ENCODE measurements at regions not wholly inside any gene's neighbourhood (a gene's known extent, or its start where the extent isn't known, plus 50 kb on each side); places are given as distances from the start of the nearest gene placed in this dataset.
"Not testable (repeated sequence)": the region's sequence is repeated elsewhere in the genome, so short reads cannot be mapped to it uniquely, and the experiment has no call there.

DNA sequence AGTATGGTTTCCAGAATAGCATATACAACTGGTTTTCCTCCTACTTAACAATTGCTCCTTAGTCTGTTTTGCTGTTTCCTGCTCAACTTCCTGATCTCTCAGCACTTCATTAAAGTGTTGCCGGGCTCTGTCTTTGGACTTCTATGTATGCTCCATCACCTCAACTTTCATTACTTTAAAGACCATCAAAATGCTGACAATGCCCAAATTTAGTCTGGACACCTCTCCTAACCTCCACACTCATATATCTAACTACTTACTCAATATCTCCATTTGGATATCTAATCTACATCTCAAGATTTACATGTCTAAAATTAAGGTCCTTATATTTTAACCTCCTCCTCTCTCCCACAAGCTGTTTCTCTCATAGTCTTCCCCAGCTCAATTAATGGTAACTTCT is 54.4 kb upstream of the LGR5 start:
- DNase-seq = no peak

DNA sequence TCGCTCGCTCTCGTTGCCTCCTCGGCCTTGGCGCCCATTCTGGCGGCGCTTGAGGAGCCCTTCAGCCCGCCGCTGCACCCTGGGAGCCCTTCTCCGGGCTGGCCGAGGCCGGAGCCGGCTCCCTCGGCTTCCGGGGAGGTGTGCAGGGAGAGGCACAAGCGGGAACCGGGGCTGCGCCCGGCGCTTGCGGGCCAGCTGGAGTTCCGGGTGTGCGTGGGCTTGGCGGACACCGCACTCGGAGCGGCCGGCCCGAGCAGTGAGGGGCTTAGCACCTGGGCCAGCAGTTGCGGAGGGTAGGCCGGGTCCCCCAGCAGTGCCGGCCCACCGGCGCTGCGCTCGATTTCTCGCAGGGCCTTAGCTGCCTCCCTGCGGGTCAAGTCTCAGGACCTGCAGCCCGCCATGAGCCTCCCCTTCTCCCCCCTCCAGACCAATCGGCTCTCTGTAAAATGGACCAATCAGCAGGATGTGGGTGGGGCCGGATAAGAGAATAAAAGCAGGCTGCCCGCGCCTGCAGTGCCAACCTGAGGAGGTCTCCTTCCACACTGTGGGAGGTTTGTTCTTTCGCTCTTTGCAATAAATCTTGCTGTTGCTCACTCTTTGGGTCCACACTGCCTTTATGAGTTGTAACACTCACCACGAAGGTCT is 62.8 kb upstream of the LGR5 start:
- DNase-seq = not testable (repeated sequence)

GRCh38 chr12:71371122-71371521 is 68.5 kb upstream of the LGR5 start:
- DNase-seq = no peak

GRCh38 chr12:71360013-71360412 is 79.6 kb upstream of the LGR5 start:
- DNase-seq = no peak

- no peak for DNase-seq
These were observed 83.0 kb upstream of the LGR5 start for GRCh38 chr12:71356569-71356968.

GRCh38 chr12:71354871-71355270 is 84.7 kb upstream of the LGR5 start:
- no peak for DNase-seq

DNA sequence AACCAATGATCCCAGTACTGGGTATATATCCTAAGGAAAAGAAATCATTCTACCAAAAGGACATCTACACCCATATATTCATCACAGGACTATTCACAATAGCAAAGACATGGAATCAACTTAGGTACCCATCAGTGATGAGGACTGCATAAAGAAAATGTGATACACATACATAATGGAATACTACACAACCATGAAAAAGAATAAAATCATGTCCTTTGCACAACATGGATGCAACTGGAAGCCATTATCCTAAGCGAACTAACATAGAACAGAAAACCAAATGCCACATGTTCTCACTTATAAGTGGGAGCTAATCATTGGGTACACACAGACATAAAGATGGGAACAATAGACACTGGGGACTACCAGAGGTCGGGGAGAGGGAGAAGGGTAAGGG is 86.0 kb upstream of the LGR5 start:
- DNase-seq = no peak

- no peak for DNase-seq
These were observed 89.6 kb upstream of the LGR5 start for GRCh38 chr12:71349950-71350349.

DNA sequence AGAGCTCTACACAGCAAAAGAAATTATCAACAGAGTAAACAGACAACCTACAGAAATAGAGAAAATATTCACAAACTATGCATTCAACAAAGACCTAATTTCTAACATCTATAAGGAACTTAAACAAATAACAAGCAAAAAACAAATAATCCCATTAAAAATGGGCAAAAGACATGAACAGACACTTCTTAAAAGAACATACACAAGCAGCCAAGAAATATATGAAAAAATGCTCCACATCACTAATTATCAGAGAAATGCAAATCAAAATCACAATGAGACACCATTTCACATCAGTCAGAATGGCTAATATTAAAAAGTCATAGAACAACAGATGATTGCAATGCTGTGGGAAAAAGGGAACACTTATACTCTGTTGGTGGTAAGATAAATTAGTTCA is 100.7 kb upstream of the LGR5 start:
- no peak for DNase-seq

DNA sequence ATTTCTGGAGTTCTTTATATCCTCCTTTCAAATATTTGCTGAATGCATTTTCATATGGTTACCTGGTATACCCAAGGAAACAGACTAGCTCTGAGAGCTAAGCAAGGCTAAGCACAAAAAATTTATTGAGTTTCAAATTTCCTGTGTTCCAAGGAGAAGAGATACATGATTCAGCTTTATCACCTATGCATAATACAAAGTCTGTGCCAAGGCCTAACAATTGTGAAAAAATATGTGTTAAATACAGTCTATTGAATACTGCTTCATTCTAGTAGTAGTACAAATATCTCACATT is 103.7 kb upstream of the LGR5 start:
- DNase-seq = no peak

- no peak for DNase-seq
These were observed 104.2 kb upstream of the LGR5 start for GRCh38 chr12:71335151-71335962.

DNA sequence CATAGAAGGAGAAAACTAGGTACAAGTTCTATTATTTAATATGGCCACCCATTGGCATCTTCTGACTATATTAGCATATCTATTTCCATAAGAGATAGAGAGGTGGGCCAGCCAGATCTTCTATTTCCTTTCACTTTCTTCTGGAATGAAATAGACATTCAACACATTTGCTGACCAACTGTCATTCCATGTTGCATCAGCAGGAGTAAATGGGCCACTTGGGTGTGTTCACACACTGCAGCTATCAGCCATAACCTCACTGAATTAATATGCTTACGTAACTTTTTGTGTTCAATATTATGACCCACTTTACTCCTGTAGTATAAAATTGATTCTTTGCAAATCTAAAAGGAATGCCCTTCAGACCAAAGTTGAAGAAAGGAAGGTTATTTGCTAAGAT is 106.2 kb upstream of the LGR5 start:
- no peak for DNase-seq

DNA sequence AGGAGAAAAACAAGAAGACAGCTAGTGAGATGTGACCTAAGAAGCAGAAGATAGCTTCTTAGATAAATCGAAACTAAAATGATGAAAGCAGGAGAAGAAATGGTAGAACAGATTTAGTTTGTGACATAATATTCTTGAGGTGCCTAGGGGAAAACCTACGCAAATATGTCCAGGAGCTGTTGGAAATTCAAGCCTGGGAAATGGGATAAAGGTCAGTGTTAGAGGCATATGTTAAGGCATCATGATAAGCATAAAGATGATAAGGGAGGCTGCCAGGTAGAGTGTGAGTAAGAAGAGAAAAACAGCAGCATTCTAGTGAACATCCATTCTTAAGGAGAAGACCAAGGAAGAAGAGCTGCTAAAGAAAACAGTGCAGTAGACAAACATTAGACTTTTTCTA is 109.6 kb upstream of the LGR5 start:
- no peak for DNase-seq

DNA sequence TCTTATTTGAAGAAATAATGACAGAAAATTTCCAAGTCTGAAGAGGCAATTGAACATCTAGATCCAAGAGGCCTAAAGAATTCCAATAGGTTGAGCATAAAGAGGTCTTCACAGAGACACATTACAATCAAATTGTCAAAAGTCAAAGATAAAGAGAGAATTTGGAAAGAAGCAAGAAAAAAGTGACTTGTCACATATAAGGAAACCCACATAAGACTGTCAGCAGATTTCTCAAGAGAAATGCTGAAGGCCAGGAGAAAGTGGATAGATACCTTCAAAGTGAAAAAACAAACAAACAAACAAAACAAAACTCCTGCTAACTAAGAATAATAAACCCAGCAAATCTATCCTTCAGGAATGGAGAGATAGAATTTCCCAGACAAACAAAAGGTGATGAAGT is 118.1 kb upstream of the LGR5 start:
- DNase-seq = no peak

- no peak for DNase-seq
These were observed 118.5 kb upstream of the LGR5 start for GRCh38 chr12:71321130-71321529.

DNA sequence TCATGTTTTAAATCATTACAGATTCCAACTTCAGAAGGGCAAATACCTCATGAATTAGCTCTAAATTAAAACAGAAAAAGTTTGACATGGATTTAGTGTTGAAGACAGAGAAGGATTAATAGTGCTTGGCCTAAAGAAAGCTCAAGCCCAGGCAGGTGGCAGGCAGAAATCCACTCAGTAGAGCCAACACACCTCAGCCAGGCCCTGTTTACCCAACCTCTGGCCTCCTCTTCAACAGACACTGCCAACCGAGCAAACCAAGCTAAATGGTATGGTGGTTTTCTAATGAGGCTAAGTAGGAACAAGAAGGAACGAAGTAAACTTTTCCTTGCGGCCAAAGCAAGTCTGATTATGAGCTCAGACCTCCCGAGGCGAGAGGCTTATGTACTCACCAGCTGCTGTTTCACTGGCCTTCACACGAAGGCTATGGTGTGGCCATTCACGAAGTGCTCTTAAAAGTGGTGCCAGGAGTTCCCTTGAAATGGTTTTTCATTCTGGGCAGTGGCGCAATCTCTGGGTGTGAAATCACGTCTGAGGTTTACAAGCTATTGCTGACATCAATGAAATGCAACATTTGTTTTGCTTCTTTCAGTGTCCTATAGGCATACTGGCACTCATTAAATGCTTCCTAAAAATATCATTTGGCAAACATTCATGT is 124.1 kb upstream of the LGR5 start:
- no peak for DNase-seq

DNA sequence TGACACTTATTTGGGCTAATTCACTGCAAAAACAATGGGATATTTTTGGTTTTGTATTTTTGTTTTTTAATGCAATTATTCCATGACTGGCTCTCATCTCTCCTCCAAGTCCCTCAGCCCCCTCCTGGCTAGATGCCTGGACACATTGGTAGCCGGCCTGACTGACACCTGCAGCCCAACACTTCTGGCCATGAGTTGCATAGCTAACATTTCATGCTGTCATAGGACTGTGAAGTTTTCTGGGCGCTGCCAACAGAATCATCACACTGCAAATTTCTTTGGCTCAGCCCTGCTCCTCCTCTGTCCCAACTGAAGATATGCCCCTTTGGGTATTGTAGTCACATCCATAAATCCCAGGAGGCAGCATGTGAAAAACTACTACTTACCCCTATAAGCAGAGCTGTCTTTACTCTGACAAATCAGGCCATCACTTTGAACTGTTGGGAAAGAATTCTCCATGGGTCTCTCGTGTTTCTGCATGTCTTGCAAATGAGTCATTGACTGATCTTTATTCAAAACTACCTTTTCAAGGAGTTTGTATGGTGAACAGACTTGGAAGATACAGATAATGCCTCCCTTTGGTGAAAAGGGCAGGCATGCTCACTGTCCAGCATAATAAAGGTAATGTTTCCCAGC is 126.7 kb upstream of the LGR5 start:
- no peak for DNase-seq

GRCh38 chr12:71311611-71312010 is 128.0 kb upstream of the LGR5 start:
- not testable (repeated sequence) for DNase-seq

DNA sequence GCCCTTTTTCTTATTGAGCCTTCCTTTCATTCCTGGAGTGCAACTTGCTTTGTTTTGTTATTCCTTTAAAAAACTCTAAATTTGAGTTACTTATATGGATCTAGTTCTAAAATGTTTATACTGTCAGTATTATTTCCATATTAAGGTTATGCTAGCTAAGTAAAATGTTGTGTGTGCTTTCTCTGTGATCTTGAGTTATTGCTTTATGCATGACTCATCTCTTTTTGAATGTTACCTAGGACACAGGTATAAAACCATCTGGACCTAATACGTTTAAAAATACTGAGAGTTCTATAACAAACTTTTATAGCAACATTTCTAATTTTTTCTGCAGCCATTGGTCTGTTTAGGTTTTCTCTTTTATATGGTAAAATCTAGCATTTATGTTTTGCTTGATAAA is 132.8 kb upstream of the LGR5 start:
- DNase-seq = no peak

DNA sequence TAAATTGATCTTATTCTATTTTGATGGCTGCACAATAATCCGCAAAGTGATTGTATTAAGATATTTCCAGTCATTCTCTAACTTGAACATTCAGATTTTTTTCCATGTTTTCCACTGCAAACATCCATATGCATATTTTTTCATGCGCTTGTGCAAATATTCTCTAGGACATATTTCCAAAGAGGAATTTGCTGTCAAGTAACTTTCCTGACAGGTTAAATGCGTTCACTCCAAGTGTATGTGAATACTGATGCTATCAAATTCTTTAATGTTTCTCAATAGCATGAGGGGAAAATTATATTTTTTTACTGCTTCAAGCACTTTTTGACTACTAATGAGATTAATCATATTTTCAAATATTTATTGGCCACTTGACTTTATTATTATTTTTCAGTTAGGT is 135.3 kb upstream of the LGR5 start:
- no peak for DNase-seq

DNA sequence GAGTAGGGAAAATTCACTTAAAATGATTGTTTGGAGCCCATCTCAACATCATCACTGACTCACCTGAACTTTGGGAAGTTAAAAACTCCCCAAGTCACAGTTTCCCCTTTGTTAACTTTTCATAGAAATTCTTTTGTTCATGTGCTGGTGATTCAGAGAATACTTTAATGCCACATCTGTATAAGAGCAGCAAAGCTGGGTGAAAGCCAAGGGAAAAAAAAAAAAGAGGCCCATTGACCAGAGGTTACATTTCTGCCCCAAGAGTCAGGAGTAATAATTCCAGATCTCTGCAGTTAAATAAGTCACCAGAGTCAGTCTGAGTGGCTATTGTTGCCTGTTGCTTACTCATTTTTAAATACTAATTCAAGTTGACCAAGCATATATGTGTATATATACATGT is 136.4 kb upstream of the LGR5 start:
- DNase-seq = no peak

GRCh38 chr12:71300772-71301675 is 138.6 kb upstream of the LGR5 start:
- DNase-seq = no peak
